BLaER1 (cell line): ENCODE measurements at regions not wholly inside any gene's neighbourhood (a gene's known extent, or its start where the extent isn't known, plus 50 kb on each side); places are given as distances from the start of the nearest gene placed in this dataset.
"Not testable (repeated sequence)": the region's sequence is repeated elsewhere in the genome, so short reads cannot be mapped to it uniquely, and the experiment has no call there.

ENCODE experiments used
- H3K27ac ChIP-seq: shearing (Covaris generic); formaldehyde crosslinking; 2 replicates; pipeline ENCODE4 v1.8.1; 2022
- H3K27me3 ChIP-seq: shearing (Covaris generic); formaldehyde crosslinking; 2 replicates; pipeline ENCODE4 v1.8.1; 2022
- H3K36me3 ChIP-seq: shearing (Covaris generic); formaldehyde crosslinking; 2 replicates; pipeline ENCODE4 v1.8.1; 2022
- H3K4me1 ChIP-seq: shearing (Covaris generic); formaldehyde crosslinking; 2 replicates; pipeline ENCODE4 v1.8.1; 2022
- H3K4me2 ChIP-seq: shearing (Covaris generic); formaldehyde crosslinking; 2 replicates; pipeline ENCODE4 v1.8.1; 2022
- H3K4me3 ChIP-seq: shearing (Covaris generic); formaldehyde crosslinking; 2 replicates; pipeline ENCODE4 v1.8.1; 2022
- H3K9ac ChIP-seq: shearing (Covaris generic); formaldehyde crosslinking; 2 replicates; pipeline ENCODE4 v1.8.1; 2022
- H3K9me3 ChIP-seq: shearing (Covaris generic); formaldehyde crosslinking; 2 replicates; pipeline ENCODE4 v1.8.1; 2022
- H4K20me1 ChIP-seq: shearing (Covaris generic); formaldehyde crosslinking; 2 replicates; pipeline ENCODE4 v1.8.1; 2022
- Cebpa-rat ChIP-seq: shearing (Covaris generic); IDR thresholded peaks from 2 replicates; pipeline ENCODE4 v1.8.1; 2022

DNA sequence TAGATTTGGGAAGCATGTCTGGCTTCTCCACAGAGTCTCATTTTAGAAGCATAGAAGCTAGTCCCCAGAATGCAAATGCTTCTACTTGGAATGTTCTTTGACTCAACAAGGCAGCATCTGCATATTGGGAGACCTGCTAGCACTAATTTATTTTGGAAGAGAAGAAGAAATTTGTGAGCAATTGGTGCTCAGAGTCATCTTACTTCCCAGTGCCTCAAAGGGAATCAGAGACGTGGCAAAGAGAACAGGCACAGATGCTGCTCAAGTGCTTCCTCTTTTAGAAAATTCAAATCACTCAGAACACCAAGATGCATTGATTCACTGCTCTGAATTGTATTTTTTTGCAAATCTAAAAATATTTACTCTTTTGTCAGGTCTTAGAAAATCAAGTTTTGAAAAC lies 255.7 kb downstream of the BRINP2 start:
- Histone ChIP-seq H3K9ac (no peak overlapping the region), H3K27ac (no peak overlapping the region), H3K4me1 (no peaks in the 10 kb centered on the region), H3K9me3 (no peaks in the 10 kb centered on the region), H3K4me2 (no peak overlapping the region), H4K20me1 (no peaks in the 10 kb centered on the region), H3K36me3 (no peaks in the 10 kb centered on the region), H3K4me3 (no peak overlapping the region), H3K27me3 (no peaks in the 10 kb centered on the region)
- no peak for TF ChIP-seq Cebpa-rat

DNA sequence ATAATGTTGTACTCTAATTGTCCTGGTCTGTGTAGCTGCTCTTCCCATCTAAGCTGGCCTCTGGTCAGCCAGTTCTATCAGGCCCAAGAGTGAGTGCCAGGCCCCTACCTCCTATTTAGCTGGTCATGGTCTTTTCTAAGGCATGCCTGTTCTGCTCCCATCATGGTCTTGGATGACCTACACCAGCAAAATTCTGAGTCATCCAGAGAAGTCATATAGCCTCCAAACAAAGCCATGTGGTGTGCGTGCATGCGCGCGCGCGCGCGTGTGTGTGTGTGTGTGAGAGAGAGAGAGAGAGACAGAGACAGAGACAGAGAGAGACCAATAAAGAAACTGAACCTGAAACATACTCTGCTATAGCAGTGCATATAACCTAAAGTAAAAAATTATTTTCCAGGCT lies 254.4 kb downstream of the BRINP2 start:
- Histone ChIP-seq H3K9me3 (no peaks in the 10 kb centered on the region), H3K4me1 (no peaks in the 10 kb centered on the region), H3K27me3 (no peaks in the 10 kb centered on the region), H3K4me3 (no peak overlapping the region), H3K9ac (no peak overlapping the region), H3K27ac (no peak overlapping the region), H3K4me2 (no peak overlapping the region), H4K20me1 (no peaks in the 10 kb centered on the region), H3K36me3 (no peaks in the 10 kb centered on the region)
- TF ChIP-seq Cebpa-rat, result no peak

DNA sequence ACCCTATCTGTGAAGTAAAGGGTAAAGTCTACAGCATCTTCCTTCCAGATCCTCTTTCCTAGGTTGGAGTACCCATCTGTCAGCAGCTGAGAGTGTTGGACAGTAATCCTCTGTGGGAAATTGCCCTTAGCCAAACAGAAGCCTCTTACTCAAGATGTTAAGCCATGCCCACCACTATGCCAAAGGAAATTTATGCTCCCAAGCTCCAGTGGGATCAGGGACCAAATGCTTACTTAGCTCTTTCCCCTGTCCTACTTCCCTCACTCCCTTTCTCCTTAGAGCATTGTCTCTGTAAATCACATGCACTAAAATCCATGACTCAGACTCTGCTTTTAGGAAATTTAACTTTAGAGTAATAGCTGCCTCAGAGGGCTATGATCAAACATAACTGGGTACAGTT lies 254.0 kb downstream of the BRINP2 start:
- Histone ChIP-seq H3K27ac (no peak overlapping the region), H3K9me3 (no peaks in the 10 kb centered on the region), H3K36me3 (no peaks in the 10 kb centered on the region), H3K4me2 (no peak overlapping the region), H3K4me3 (no peak overlapping the region), H4K20me1 (no peaks in the 10 kb centered on the region), H3K4me1 (no peaks in the 10 kb centered on the region), H3K27me3 (no peaks in the 10 kb centered on the region), H3K9ac (no peak overlapping the region)
- no peak for TF ChIP-seq Cebpa-rat

DNA sequence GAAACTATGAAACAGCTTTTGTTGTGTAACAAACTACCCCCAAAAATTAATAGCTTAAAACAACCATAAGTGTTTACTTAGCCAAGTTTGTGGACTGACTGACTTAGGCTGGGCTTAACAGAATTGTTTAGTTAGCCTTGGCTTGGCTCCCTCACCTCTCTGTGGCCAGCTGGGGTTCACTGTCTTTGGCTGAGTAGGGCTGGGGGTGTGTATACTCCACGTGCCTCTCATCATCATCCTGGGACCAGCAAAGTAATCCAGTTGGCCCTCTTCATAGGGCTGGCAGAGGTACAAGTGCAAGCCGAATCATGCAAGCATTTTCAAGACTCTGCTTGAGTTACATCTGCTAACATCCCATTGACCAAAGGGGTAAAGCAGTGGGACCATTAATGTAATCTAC lies 252.3 kb downstream of the BRINP2 start:
- no peaks in the 10 kb centered on the region for H3K4me1 ChIP-seq
- no peak overlapping the region for H3K4me2 ChIP-seq
- no peaks in the 10 kb centered on the region for H3K27me3 ChIP-seq
- H3K4me3 ChIP-seq, result no peak overlapping the region
- no peak for TF ChIP-seq Cebpa-rat
- H3K36me3 ChIP-seq, result no peaks in the 10 kb centered on the region
- H3K9ac ChIP-seq, result no peak overlapping the region
- no peaks in the 10 kb centered on the region for H3K9me3 ChIP-seq
- H4K20me1 ChIP-seq, result no peaks in the 10 kb centered on the region
- H3K27ac ChIP-seq, result no peak overlapping the region

DNA sequence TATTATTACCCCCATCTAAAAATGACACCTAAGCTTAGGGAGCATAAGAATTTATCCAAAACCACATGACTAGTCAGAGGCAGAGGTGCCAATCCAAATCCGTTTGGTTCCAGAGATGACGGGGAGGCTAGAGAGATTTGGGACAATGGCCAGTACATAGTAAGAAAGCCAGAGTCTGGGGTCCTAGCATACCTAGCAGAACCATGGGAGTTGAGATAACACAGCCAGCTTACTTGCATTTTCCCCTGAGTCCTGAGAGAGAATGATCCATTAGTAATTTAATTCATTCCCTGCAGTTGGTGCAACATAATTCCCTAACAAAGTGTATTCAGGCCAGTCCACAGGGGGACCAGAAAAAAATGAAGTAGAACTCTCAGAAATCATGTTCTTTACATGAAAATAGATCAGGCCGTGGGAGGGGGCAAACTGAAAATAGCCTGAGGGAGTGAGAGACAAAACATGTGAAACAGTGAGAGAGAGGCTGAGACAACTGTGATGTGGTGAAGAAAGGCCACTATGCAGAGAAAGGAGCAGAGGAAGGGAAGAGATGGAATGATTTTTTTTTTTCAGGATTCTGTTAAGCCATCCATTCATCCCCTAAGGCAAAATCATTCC lies 243.3 kb downstream of the BRINP2 start:
- H3K4me2 ChIP-seq, result no peak overlapping the region
- H3K27me3 ChIP-seq, result no peaks in the 10 kb centered on the region
- H3K4me1 ChIP-seq, result no peaks in the 10 kb centered on the region
- no peaks in the 10 kb centered on the region for H4K20me1 ChIP-seq
- no peak for TF ChIP-seq Cebpa-rat
- H3K9ac ChIP-seq, result no peak overlapping the region
- H3K36me3 ChIP-seq, result no peaks in the 10 kb centered on the region
- H3K27ac ChIP-seq, result no peak overlapping the region
- no peak overlapping the region for H3K4me3 ChIP-seq
- no peaks in the 10 kb centered on the region for H3K9me3 ChIP-seq

DNA sequence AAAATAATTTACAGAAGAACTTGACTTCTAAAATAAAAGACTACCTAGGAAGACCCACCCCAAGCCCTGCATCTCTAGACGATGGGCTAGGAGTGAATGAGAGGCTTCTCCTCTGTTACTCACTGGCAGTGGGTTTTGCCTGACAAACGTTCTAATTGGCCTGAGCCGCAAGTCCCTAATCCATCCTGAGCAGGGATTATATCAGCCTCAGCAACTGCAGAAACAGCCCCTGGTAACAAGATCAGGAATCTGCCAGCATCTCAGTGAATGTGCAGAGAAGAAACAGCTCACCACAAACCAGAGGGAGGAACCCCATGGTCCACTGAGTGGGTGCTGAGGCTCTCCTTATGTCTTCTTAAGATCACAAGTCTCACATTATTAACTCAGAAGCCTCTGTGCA lies 240.6 kb downstream of the BRINP2 start:
- Histone ChIP-seq H3K9me3 (no peaks in the 10 kb centered on the region), H3K27me3 (no peaks in the 10 kb centered on the region), H3K4me2 (no peak overlapping the region), H3K36me3 (no peaks in the 10 kb centered on the region), H3K4me3 (no peak overlapping the region), H3K9ac (no peak overlapping the region), H3K4me1 (no peaks in the 10 kb centered on the region), H3K27ac (no peak overlapping the region), H4K20me1 (no peaks in the 10 kb centered on the region)
- TF ChIP-seq Cebpa-rat, result no peak

DNA sequence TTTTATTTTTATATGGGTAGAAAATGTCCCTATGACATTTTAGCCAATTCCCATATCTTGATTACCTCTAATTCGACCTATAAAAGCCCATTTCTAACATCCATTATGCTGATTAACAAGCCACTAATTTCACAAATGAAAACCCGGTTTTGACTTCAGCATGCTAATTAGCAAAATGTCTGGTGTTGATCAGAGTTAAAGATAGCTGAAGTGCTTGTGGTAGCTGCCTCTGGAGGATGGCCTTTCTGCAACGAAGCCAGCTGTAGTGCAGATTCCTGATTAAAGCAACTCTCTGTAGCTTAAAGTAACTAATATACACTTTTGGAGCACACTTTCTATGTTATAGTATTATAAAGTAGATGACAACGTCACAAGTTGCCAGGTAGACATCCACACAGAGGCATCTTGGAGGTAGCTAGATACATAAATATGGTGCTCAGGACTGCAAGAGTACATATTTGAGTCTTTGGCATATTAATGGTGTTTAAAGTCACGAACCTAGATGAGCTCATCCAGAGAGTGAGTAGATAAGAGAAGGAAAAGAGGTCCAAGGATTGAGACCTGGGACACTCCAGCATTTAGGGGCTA lies 239.5 kb downstream of the BRINP2 start:
- Histone ChIP-seq H3K9ac (no peak overlapping the region), H3K27ac (no peak overlapping the region), H3K9me3 (no peaks in the 10 kb centered on the region), H3K27me3 (no peaks in the 10 kb centered on the region), H4K20me1 (no peaks in the 10 kb centered on the region), H3K36me3 (no peaks in the 10 kb centered on the region), H3K4me2 (no peak overlapping the region), H3K4me1 (no peaks in the 10 kb centered on the region), H3K4me3 (no peak overlapping the region)
- no peak for TF ChIP-seq Cebpa-rat

DNA sequence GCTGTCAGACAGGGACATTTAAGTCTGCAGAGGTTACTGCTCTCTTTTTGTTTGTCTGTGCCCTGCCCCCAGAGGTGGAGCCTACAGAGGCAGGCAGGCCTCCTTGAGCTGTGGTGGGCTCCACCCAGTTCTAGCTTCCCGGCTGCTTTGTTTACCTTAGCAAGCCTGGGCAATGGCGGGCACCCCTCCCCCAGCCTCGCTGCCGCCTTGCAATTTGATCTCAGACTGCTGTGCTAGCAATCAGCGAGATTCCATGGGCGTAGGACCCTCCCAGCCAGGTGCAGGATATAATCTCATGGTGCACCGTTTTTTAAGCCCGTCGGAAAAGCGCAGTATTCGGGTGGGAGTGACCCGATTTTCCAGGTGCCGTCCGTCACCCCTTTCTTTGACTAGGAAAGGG lies 235.6 kb downstream of the BRINP2 start:
- H3K9ac ChIP-seq, H3K9me3 ChIP-seq, H3K4me3 ChIP-seq, H3K4me2 ChIP-seq, H3K36me3 ChIP-seq, H3K27ac ChIP-seq, H3K27me3 ChIP-seq, H4K20me1 ChIP-seq, H3K4me1 ChIP-seq: not testable (repeated sequence)

DNA sequence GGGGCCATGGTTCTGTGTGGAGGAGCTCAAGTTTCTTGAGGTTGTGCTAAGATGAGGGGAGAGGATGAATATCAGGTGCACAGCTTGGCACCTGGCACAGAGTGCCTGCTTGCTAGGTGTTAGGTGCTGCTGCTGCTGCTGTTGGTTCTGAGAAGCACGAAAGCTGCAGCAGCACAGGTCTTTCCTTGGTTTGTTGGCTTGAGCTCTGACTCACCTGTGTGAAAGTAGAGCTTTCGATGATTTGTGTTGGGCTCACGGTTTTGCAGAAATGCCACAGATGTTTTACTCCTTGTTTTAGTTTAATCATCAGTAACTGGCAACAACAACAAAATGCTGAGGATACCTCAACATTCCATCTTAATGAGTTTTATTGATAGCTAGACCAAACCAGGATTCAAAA lies 221.6 kb downstream of the BRINP2 start:
- Histone ChIP-seq H3K4me3 (no peak overlapping the region), H3K4me1 (no peaks in the 10 kb centered on the region), H3K9ac (no peak overlapping the region), H4K20me1 (no peaks in the 10 kb centered on the region), H3K36me3 (no peaks in the 10 kb centered on the region), H3K4me2 (no peak overlapping the region), H3K27me3 (no peaks in the 10 kb centered on the region), H3K9me3 (no peaks in the 10 kb centered on the region), H3K27ac (no peak overlapping the region)
- TF ChIP-seq Cebpa-rat, result no peak

DNA sequence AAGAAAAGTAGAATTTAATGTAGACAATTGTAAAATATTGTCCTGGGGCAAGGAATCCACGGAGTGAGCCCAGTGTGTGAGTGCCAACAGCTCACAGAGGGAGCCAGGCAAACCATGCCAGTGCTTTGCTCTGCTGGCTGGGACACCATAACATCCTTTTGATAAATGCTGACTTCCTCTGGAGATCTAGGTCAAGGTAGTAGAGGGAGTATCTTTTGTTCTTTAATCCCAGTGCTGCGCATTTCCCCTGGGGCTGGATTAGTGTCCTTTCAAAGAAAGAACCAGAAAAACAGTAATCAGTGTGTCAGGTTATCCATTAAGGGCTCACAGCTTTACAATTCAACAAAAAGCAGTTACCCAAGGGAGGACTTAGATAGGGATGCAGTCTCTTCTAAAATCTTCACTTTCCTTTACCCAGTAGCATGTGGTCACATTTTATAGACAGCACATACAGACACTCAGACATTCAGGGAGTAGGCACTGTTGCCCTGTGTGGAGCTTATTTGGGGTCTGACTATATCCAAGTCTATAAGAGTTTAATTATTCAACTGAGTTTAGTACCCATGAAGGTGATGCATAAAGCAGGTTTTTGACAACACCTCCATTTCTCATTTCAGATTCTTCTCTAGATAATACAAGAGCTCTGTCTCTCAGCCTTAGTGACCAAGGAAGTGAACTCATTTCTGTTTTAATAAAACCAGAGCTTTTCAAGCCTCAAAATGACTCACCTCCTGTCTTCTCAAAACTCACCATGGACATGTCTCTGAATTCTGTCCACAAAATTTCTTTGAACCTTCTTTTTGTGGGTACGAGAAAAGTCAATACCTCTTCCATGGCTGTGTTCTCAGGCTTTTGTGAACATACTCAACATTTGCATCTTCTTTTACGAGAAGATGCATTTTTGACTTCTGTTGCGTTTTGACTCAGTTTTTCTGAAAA lies 215.3 kb downstream of the BRINP2 start:
- H3K9me3 ChIP-seq, result no peaks in the 10 kb centered on the region
- no peak overlapping the region for H3K4me2 ChIP-seq
- H3K27me3 ChIP-seq, result no peaks in the 10 kb centered on the region
- H3K27ac ChIP-seq, result no peak overlapping the region
- no peak overlapping the region for H3K9ac ChIP-seq
- no peaks in the 10 kb centered on the region for H4K20me1 ChIP-seq
- H3K4me1 ChIP-seq, result no peaks in the 10 kb centered on the region
- H3K4me3 ChIP-seq, result no peak overlapping the region
- no peak for TF ChIP-seq Cebpa-rat
- no peaks in the 10 kb centered on the region for H3K36me3 ChIP-seq
